H1 (cell line): ENCODE measurements at regions not wholly inside any gene's neighbourhood (a gene's known extent, or its start where the extent isn't known, plus 50 kb on each side); places are given as distances from the start of the nearest gene placed in this dataset.

Experiments used
- EP300 ChIP-seq, 2 experiments: IDR thresholded peaks; 1 replicate in 1 of 2; 2 replicates in 1 of 2; pipeline ENCODE4 v1.6.1; 2011 to 2012; ENCODE audit warnings: low read depth in 2 of 2, low read length in 2 of 2, mild to moderate bottlenecking in 2 of 2, borderline replicate concordance in 1 of 2, inconsistent platforms in 1 of 2, moderate library complexity in 1 of 2
- RBBP5 ChIP-seq: IDR thresholded peaks from 2 replicates; pipeline ENCODE4 v1.7.1; 2012; ENCODE audit warnings: low read depth, mild to moderate bottlenecking, inconsistent platforms, low read length, moderate library complexity, borderline replicate concordance

DNA sequence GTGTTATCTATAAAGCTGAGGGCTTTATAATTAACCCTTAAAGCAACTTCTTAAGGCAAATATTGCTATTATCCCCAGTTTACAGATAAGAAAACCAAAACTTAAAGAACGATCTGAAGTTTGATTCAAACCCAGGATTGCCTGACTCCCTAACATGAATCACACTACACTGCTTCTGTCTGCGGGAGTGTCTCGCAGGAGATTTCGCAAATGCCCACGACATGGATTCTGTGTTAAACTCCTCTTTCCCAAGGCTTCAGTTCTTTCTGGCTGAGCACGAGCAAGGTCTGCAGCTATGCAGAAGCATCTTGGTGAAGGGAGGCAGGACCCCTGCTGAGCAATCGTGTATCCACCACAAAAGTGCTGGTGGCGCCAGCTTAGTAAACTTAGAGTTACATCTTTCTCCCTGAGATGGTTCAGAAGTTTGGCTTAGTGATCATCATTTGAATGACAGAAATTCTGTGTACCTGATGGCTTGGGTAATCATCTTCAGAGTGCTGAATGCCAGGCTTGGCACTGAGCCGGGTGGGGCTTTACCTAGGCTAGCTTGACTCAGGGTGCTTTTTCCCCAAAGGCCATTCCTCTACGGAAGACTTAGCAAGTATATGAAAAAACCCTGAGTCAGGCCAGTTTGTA is 81.4 kb upstream of the PIK3R1 start (continued):
- no peak for TF ChIP-seq RBBP5
- no peak for TF ChIP-seq EP300 (IDR thresholded peaks at IDR 0.05; ENCODE audit: borderline replicate concordance in 1 of 2, low read depth in 2 of 2, low read length in 2 of 2)
